SK-N-SH (cell line): ENCODE measurements at regions not wholly inside any gene's neighbourhood (a gene's known extent, or its start where the extent isn't known, plus 50 kb on each side); places are given as distances from the start of the nearest gene placed in this dataset.

ENCODE experiments used
- CTCF ChIA-PET: fragments of 300-600, 350-600 bp; formaldehyde crosslinking; extraction: SDS; loops from one replicate; lab custom pipeline; 2021; lab: Yijun Ruan, JAX
- POLR2A ChIA-PET: fragments of 350-600 bp; sonication (Branson Sonifier 250); formaldehyde crosslinking; extraction: SDS; loops from one replicate; lab custom pipeline; 2020; ENCODE audit warnings: antibody characterized with exemption, inconsistent platforms; lab: Yijun Ruan, JAX
- DNase-seq: peaks from one replicate; pipeline ENCODE4 v3.0.0; 2012
- H2AFZ ChIP-seq: fragments of 200-600 bp; sonication (generic); 2 replicates; pipeline ENCODE4 v1.8.1; 2016; ENCODE audit warnings: antibody characterized with exemption, mild to moderate bottlenecking, low read depth
- H3F3A ChIP-seq: fragments of 200-600 bp; sonication (generic); replicated peaks from 2 replicates; pipeline ENCODE3; 2016; ENCODE audit warnings: antibody characterized with exemption, mild to moderate bottlenecking; ENCODE audit not compliant: insufficient read depth
- H3K27ac ChIP-seq, 2 experiments: fragments of 200-500 bp in 1 of 2; fragments of 200-600 bp in 1 of 2; sonication (Bioruptor generic) in 1 of 2; sonication (generic), shearing (Covaris generic) in 1 of 2; 2 replicates each; pipeline versions ENCODE4 v1.5.1 to v1.6.1; 2014 to 2016; ENCODE audit warnings: low read depth in 2 of 2, inconsistent platforms in 1 of 2, low read length in 1 of 2, mild to moderate bottlenecking in 1 of 2, mixed read lengths in 1 of 2
- H3K27me3 ChIP-seq: fragments of 200-600 bp; sonication (generic), shearing (Covaris generic); 2 replicates; pipeline ENCODE4 v1.6.1; 2016; ENCODE audit warnings: mixed run types; ENCODE audit not compliant: insufficient read depth
- H3K36me3 ChIP-seq, 2 experiments: fragments of 200-500 bp in 1 of 2; fragments of 200-600 bp in 1 of 2; sonication (Bioruptor generic) in 1 of 2; sonication (generic) in 1 of 2; replicated peaks in 1 of 2; 2 replicates each; pipeline versions ENCODE3 to v1.5.1; 2014 to 2016; ENCODE audit warnings: low read length in 1 of 2, mild to moderate bottlenecking in 1 of 2; ENCODE audit not compliant: insufficient read depth in 2 of 2, control insufficient read depth in 1 of 2
- H3K4me1 ChIP-seq, 2 experiments: fragments of 200-500 bp in 1 of 2; fragments of 200-600 bp in 1 of 2; sonication (Bioruptor generic) in 1 of 2; sonication (generic), shearing (Covaris generic) in 1 of 2; 2 replicates each; pipeline versions ENCODE4 v1.5.1 to v1.6.1; 2014 to 2016; ENCODE audit warnings: low read depth in 1 of 2, low read length in 1 of 2, mixed run types in 1 of 2; ENCODE audit not compliant: insufficient read depth in 2 of 2, control insufficient read depth in 1 of 2
- H3K4me2 ChIP-seq: fragments of 200-600 bp; sonication (generic), shearing (Covaris generic); 2 replicates; pipeline ENCODE4 v1.6.1; 2017; ENCODE audit warnings: mixed run types
- H3K4me3 ChIP-seq, 2 experiments: fragments of 200-500 bp in 1 of 2; fragments of 200-600 bp in 1 of 2; sonication (Bioruptor generic) in 1 of 2; sonication (generic), shearing (Covaris generic) in 1 of 2; 2 replicates each; pipeline versions ENCODE4 v1.5.1 to v1.8.1; 2014 to 2016; ENCODE audit warnings: low read depth in 2 of 2, inconsistent platforms in 1 of 2, low read length in 1 of 2, mild to moderate bottlenecking in 1 of 2, mixed read lengths in 1 of 2, moderate library complexity in 1 of 2
- H3K79me2 ChIP-seq: fragments of 200-600 bp; sonication (generic); 2 replicates; pipeline ENCODE4 v1.8.1; 2017; ENCODE audit warnings: mild to moderate bottlenecking; ENCODE audit not compliant: insufficient read depth
- H3K9ac ChIP-seq: fragments of 200-600 bp; sonication (generic); 2 replicates; pipeline ENCODE4 v1.6.1; 2017; ENCODE audit warnings: mixed run types
- H3K9me2 ChIP-seq: fragments of 200-600 bp; sonication (generic); 2 replicates; pipeline ENCODE4 v1.6.1; 2017; ENCODE audit warnings: mixed run types
- H3K9me3 ChIP-seq: fragments of 200-600 bp; sonication (generic); 2 replicates; pipeline ENCODE4 v1.6.1; 2017; ENCODE audit warnings: mixed run types, mild to moderate bottlenecking, moderate library complexity
- H4K20me1 ChIP-seq: fragments of 200-600 bp; sonication (generic); 2 replicates; pipeline ENCODE4 v1.6.1; 2017; ENCODE audit warnings: mild to moderate bottlenecking, mixed run types; ENCODE audit not compliant: insufficient read depth
- ELF1 ChIP-seq: IDR thresholded peaks from 2 replicates; pipeline ENCODE4 v1.4.0; 2012
- EP300 ChIP-seq, 2 experiments: IDR thresholded peaks; 2 replicates each; pipeline versions ENCODE4 v1.4.0 to v1.6.1; 2012; ENCODE audit warnings: borderline replicate concordance in 1 of 2, low read depth in 1 of 2, low read length in 1 of 2
- FOXM1 ChIP-seq: IDR thresholded peaks from 2 replicates; pipeline ENCODE4 v1.4.0; 2012; ENCODE audit warnings: low read depth, mild to moderate bottlenecking
- GABPA ChIP-seq: IDR thresholded peaks from 2 replicates; pipeline ENCODE4 v1.4.0; 2012; ENCODE audit warnings: low read depth, mild to moderate bottlenecking
- GATA2 ChIP-seq: sonication (generic); formaldehyde crosslinking; IDR thresholded peaks from 2 replicates; pipeline ENCODE4 v1.5.0; 2020; ENCODE audit warnings: mild to moderate bottlenecking, missing genetic modification reagents
- IRF3 ChIP-seq: fragments of 150-350 bp; IDR thresholded peaks from 2 replicates; pipeline ENCODE4 v1.6.1; 2016; ENCODE audit warnings: mild to moderate bottlenecking, low read depth, low read length
- MAX ChIP-seq: IDR thresholded peaks from 2 replicates; pipeline ENCODE4 v1.4.0; 2012; ENCODE audit warnings: low read depth
- NRF1 ChIP-seq: IDR thresholded peaks from 2 replicates; pipeline ENCODE4 v1.6.1; 2012; ENCODE audit warnings: low read depth, mild to moderate bottlenecking, low read length
- POLR2AphosphoS5 ChIP-seq: IDR thresholded peaks from 2 replicates; pipeline ENCODE4 v1.6.1; 2012; ENCODE audit warnings: low read depth, low read length
- RAD21 ChIP-seq: IDR thresholded peaks from 2 replicates; pipeline ENCODE4 v1.6.1; 2012; ENCODE audit warnings: mild to moderate bottlenecking, low read length
- RCOR1 ChIP-seq: fragments of 150-350 bp; IDR thresholded peaks from 2 replicates; pipeline ENCODE4 v1.6.1; 2017; ENCODE audit warnings: antibody characterized with exemption, low read length
- REST ChIP-seq: IDR thresholded peaks from 2 replicates; pipeline ENCODE4 v1.6.1; 2012; ENCODE audit warnings: mild to moderate bottlenecking, low read depth, low read length, moderate library complexity
- RXRA ChIP-seq: IDR thresholded peaks from 2 replicates; pipeline ENCODE4 v1.4.0; 2012; ENCODE audit warnings: low read depth, mild to moderate bottlenecking, borderline replicate concordance
- SMC3 ChIP-seq: IDR thresholded peaks from 2 replicates; pipeline ENCODE4 v1.6.1; 2012; ENCODE audit warnings: low read depth, low read length, improper control_type of control experiment
- TCF12 ChIP-seq: IDR thresholded peaks from 2 replicates; pipeline ENCODE4 v1.4.0; 2012
- TEAD4 ChIP-seq: IDR thresholded peaks from 2 replicates; pipeline ENCODE4 v1.4.0; 2012; ENCODE audit warnings: mild to moderate bottlenecking, borderline replicate concordance; ENCODE audit not compliant: insufficient read depth
- YY1 ChIP-seq: IDR thresholded peaks from 2 replicates; pipeline ENCODE4 v1.4.0; 2012; ENCODE audit warnings: low read depth, mild to moderate bottlenecking
- WGBS: methylation state at CpG from one replicate; pipeline ENCODE4 v1.1.6; 2017; ENCODE audit warnings: low lambda C conversion rate; 5-methylcytosine and 5-hydroxymethylcytosine counted together

- no peak overlapping the region for H2AFZ ChIP-seq
- 0 out of 2 replicates have a peak, but pooled peaks cover 7% of the 10 kb centered on the region for H3K9me3 ChIP-seq
- TF ChIP-seq NRF1 = no peak
- no peak for TF ChIP-seq REST
- TF ChIP-seq POLR2AphosphoS5 = no peak
- TF ChIP-seq RCOR1 = no peak
- no peak for TF ChIP-seq MAX
- no peak for TF ChIP-seq GABPA
- TF ChIP-seq GATA2 (CRISPR knock-in tag) = no peak
- TF ChIP-seq TEAD4 = no peak
- TF ChIP-seq RAD21 = no peak
- TF ChIP-seq IRF3 = no peak
- no peak for TF ChIP-seq TCF12
- TF ChIP-seq YY1 = no peak
- no peak for TF ChIP-seq RXRA
- no peak for TF ChIP-seq EP300 (IDR thresholded peaks at IDR 0.05; ENCODE audit: borderline replicate concordance in 1 of 2, low read depth in 1 of 2, low read length in 1 of 2)
- TF ChIP-seq SMC3 = no peak
- no peak for TF ChIP-seq ELF1
- no peak for TF ChIP-seq FOXM1
- no peak overlapping the region for H3K4me3 ChIP-seq
- H3K36me3 ChIP-seq = no peaks in the 10 kb centered on the region
- H3K27ac ChIP-seq = no peak overlapping the region
- ChIA-PET POLR2A (no interaction called here), CTCF (no interaction called here)
- no peaks in the 10 kb centered on the region for H3K79me2 ChIP-seq
- H3K27me3 ChIP-seq = no peaks in the 10 kb centered on the region
- H3K4me1 ChIP-seq = no peaks in the 10 kb centered on the region
- no peaks in the 10 kb centered on the region for H4K20me1 ChIP-seq
- WGBS = 46% methylated on average over 4 of the region's 4 CpGs
- no peaks in the 10 kb centered on the region for H3F3A ChIP-seq
- no peak for DNase-seq
- H3K9ac ChIP-seq = no peak overlapping the region
- H3K4me2 ChIP-seq = no peak overlapping the region
- H3K9me2 ChIP-seq = no peaks in the 10 kb centered on the region
These were observed 2240.9 kb upstream of the WWC1 start for GRCh38 chr5:166050531-166050930.
